ENCODE measurements at regions not wholly inside any gene's neighbourhood (a gene's known extent, or its start where the extent isn't known, plus 50 kb on each side); places are given as distances from the start of the nearest gene placed in this dataset.

- ATAC-seq (no peak), DNase-seq (ENCODE audit: low spot score) (no peak)
- no peak overlapping the region for H3K4me3 Mint-ChIP-seq
- peaks cover 23% of the 10 kb centered on the region for H3K4me1 Mint-ChIP-seq
- ChIA-PET POLR2A (no interaction called here), CTCF (interaction anchor here (1.4 kb wide), 1 partner anchor 141 kb away, joined by 6 read pairs; the partner anchor contains the start of gene LRFN2)
- H3K27ac Mint-ChIP-seq, result no peak overlapping the region
- TF ChIP-seq, protein P1, sequence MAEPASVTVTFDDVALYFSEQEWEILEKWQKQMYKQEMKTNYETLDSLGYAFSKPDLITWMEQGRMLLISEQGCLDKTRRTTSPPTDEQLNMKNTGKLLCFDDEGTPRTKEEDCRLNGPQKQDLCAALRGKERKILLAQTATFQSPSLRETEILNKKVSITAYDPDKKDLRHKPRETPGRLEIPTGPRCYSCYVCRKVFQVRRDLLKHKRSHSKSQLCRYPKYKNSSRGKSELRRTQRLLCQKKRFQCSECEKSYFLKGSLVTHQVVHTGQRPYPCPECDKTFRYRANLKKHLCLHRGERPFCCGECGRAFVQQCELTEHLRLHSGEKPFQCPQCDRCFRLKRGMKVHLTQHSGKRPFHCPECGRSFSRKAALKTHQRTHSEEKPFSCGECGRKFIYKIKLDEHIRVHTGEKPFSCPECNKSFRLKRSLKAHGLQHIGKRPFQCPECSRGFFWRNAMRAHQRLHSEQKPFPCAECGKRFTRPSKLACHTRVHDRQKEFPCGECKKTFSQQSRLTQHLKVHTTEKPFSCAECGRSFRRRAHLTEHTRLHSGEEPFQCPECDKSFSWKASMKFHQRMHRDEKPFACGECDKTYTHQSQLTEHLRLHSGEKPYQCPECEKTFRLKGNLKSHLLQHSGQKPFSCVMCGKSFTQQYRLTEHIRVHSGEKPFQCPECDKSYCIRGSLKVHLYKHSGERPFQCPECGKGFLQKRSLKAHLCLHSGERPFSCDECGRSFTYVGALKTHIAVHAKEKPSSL (CRISPR knock-in tag; conservative IDR thresholded peaks at IDR 0.05), result no peak
- TF ChIP-seq ZNF219 (CRISPR knock-in tag; IDR thresholded peaks at IDR 0.05; ENCODE audit: borderline replicate concordance), result no peak
- TF ChIP-seq, protein P2, sequence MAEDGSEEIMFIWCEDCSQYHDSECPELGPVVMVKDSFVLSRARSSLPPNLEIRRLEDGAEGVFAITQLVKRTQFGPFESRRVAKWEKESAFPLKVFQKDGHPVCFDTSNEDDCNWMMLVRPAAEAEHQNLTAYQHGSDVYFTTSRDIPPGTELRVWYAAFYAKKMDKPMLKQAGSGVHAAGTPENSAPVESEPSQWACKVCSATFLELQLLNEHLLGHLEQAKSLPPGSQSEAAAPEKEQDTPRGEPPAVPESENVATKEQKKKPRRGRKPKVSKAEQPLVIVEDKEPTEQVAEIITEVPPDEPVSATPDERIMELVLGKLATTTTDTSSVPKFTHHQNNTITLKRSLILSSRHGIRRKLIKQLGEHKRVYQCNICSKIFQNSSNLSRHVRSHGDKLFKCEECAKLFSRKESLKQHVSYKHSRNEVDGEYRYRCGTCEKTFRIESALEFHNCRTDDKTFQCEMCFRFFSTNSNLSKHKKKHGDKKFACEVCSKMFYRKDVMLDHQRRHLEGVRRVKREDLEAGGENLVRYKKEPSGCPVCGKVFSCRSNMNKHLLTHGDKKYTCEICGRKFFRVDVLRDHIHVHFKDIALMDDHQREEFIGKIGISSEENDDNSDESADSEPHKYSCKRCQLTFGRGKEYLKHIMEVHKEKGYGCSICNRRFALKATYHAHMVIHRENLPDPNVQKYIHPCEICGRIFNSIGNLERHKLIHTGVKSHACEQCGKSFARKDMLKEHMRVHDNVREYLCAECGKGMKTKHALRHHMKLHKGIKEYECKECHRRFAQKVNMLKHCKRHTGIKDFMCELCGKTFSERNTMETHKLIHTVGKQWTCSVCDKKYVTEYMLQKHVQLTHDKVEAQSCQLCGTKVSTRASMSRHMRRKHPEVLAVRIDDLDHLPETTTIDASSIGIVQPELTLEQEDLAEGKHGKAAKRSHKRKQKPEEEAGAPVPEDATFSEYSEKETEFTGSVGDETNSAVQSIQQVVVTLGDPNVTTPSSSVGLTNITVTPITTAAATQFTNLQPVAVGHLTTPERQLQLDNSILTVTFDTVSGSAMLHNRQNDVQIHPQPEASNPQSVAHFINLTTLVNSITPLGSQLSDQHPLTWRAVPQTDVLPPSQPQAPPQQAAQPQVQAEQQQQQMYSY (CRISPR knock-in tag; IDR thresholded peaks at IDR 0.05), result no peak
- no peak for TF ChIP-seq ATF1 (CRISPR knock-in tag; IDR thresholded peaks at IDR 0.05)
- TF ChIP-seq GTF2I (CRISPR knock-in tag; conservative IDR thresholded peaks at IDR 0.05), result no peak
- TF ChIP-seq ELF4 (CRISPR knock-in tag; IDR thresholded peaks at IDR 0.05; ENCODE audit: low read depth), result no peak
- TF ChIP-seq FOXP4 (CRISPR knock-in tag; IDR thresholded peaks at IDR 0.05), result no peak
- no peak for TF ChIP-seq HMGXB4 (CRISPR knock-in tag; IDR thresholded peaks at IDR 0.05)
- no peaks in the 10 kb centered on the region for H3K9me3 Mint-ChIP-seq
- H3K36me3 Mint-ChIP-seq, result no peaks in the 10 kb centered on the region
- no peaks in the 10 kb centered on the region for H3K27me3 Mint-ChIP-seq (ENCODE audit: low read depth)
Observed at GRCh38 chr6:40728643-40729042, 141.5 kb upstream of the LRFN2 start.

GRCh38 chr6:40727271-40727670 is 140.1 kb upstream of the LRFN2 start:
- Mint-ChIP-seq H3K36me3 (no peaks in the 10 kb centered on the region), H3K4me1 (peaks cover 25% of the 10 kb centered on the region), H3K9me3 (no peaks in the 10 kb centered on the region), H3K4me3 (no peak overlapping the region), H3K27ac (no peak overlapping the region), H3K27me3 (ENCODE audit: low read depth) (no peaks in the 10 kb centered on the region)
- CTCF ChIA-PET, result interaction anchor here (0.7 kb wide), 1 partner anchor 14 kb away, joined by 3 read pairs; no protein-coding TSS in a partner anchor
- ATAC-seq (peak; percentile 88), DNase-seq (ENCODE audit: low spot score) (peak; percentile 31)
- POLR2A ChIA-PET, result no interaction called here
- no peak for TF ChIP-seq FOXP4 (CRISPR knock-in tag; IDR thresholded peaks at IDR 0.05)
- TF ChIP-seq NFE2L1 (CRISPR knock-in tag; IDR thresholded peaks at IDR 0.05), result no peak
- no peak for TF ChIP-seq ZNF423 (CRISPR knock-in tag; IDR thresholded peaks at IDR 0.05)
- TF ChIP-seq TCF7 (CRISPR knock-in tag; IDR thresholded peaks at IDR 0.05; ENCODE audit: low read depth), result no peak
- no peak for TF ChIP-seq SP1 (CRISPR knock-in tag; conservative IDR thresholded peaks at IDR 0.05)
- no peak for TF ChIP-seq RORB (CRISPR knock-in tag; IDR thresholded peaks at IDR 0.05)
- no peak for TF ChIP-seq TEAD1 (CRISPR knock-in tag; IDR thresholded peaks at IDR 0.05)
- no peak for TF ChIP-seq NR3C1 (CRISPR knock-in tag; conservative IDR thresholded peaks at IDR 0.05; ENCODE audit: low read depth)
